Activated CD4-positive, alpha-beta T cell treated with anti-CD3 and anti-CD28 coated beads for 48 hours (primary cell): ENCODE measurements at regions not wholly inside any gene's neighbourhood (a gene's known extent, or its start where the extent isn't known, plus 50 kb on each side); places are given as distances from the start of the nearest gene placed in this dataset.
A peak's percentile ranks its signal among the peaks of the same experiment; 100 is the strongest.
"Not testable (repeated sequence)": the region's sequence is repeated elsewhere in the genome, so short reads cannot be mapped to it uniquely, and the experiment has no call there.

Experiments used
- DNase-seq: peaks from one replicate; pipeline ENCODE4 v3.0.0-alpha.2; 2020

DNA sequence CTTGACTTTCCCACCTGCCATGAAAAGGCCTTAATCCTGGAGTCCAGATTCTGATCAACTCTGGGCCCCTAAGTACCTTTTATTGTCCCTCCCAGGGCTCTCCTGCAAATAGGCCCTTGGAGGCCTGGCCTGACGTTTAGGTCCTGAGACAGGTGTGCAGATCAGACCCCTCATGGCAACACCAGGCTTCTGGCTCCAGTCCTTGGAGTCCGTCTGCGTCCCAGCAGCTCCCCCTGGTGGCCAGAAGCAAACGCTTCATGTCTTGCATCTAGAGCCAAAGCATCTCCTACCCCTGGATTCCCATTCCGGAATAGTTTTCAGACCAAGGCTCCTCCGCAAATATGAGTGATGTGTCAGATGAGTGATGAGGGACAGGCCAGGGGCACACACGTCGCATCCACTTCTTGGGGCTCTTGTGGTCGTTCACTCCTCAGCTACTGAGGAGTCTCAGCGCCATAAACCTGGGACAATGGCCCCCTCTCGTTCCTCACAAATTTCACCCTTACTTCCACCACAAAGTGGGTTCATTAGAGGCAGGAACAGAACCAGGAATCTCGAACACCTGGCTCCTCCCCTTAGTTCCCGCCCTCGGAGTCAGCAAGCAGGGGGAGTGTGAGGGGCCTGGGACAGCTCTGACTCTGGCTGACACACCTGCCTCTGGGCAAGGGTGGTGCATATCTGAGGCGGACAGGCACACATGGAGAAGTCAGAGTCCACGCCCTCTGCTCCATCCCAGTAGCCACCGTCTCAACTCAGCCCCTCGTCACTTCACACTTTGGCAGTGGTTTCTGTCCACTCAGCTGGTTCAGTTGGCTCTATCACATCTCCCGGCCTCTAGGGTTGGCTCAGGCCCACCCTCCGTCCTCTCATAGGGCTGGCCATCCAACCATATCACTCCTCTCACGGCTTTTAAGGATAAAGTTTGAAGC lies 77.9 kb upstream of the PWP1 start:
- peak; percentile 85 for DNase-seq

DNA sequence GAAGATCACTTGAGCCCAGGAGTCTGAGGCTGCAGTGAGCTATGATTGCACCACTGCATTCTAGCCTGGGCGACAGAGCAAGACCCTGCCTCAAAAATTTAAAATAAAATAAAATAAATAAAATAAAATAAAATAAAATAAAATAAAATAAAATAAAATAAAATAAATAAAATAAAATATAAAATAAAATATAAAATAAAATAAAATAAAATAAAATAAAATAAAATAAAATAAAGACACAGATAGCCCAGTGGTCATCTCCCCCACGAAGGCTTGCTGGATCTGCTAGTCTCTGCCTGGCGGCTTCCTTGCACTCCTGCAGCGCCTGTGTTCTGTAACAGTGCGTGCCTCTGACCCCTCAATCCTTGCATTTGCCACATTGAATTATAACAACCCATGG lies 76.8 kb upstream of the PWP1 start:
- DNase-seq, result not testable (repeated sequence)

DNA sequence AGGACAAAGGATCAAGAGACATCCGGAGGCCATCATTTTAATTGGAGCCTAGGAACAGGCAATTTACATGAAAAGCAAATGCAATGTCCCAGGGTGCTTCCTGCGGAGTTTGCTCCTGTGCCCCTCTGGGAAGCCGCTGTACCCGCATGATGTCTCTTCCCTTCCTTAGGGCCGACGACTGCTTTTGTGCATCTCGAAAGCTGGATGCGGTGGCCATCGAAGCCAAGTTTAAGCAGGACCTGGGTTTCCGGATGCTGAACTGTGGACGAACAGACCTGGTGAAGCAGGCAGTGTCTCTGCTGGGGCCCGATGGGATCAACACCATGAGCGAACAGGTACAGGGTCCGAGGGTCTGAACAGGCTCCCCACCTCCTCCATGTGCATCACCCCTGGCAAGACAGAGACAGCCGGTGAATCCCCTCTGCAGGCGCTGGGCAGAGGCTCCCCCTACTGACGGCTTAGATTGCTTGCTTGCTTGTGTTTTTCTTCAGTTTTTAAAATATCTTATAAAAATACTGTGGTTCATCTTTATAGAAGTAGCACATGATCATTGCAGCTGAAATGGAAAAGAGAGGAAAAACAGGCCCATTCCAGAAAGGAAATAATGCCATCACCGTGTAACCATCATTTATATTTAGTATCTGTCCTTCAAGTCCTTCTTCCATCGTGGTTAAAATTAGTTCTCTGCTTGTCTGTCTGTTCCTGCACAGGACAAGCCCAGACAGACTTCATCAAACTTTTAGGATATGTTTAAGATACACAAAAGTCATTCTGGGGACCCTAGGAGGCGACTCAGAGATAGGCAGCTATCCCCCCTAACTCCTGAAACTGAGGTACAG lies 75.4 kb upstream of the PWP1 start:
- peak; percentile 44 for DNase-seq

DNA sequence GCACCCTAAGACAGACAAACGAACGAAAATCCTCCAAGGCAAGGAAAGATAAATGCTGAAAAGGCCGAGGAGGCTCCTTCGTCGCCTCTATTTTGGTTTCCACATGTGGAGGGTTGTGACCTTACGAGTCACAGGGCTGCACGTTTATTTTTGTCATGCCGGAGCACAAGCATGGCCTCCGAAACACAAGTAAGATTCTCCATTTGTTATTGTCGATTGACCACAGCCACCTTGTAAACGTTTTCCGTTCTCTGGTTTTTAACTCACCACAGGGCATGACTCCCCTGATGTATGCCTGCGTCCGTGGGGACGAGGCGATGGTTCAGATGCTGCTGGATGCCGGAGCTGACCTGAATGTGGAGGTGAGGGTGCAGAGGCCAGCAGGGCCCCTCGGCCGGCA lies 73.1 kb upstream of the PWP1 start:
- no peak for DNase-seq

DNA sequence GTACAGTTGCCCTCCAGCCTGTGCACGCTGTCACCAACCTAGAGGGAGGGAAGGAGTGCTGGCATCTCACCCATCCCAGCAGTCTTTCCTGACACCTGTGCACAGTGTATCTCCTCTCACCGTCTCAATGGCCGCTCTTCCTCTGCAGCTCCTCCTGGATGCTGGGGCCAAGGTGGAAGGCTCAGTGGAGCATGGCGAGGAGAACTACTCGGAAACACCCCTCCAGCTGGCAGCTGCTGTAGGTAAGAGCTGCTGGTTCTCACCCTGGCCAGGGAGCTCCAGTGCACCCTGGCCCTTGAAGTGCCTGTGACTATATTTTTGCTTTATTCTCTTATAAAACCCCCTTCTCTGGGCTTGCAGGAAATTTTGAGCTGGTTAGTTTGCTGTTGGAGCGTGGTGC lies 68.7 kb upstream of the PWP1 start:
- DNase-seq, result no peak

DNA sequence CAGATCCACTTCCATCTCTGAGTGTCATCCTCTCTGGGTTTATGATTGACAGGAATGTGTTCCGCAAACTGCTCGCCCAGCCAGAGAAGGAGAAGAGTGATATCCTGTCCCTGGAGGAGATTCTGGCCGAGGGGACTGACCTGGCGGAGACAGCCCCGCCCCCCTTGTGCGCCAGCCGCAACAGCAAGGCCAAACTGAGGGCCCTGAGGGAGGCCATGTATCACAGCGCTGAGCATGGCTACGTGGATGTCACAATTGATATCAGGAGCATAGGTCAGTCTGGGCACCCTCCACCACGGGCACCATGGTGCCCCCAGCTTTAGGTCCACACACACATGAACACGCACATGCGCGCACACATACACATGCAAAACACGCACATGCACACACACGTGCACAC lies 67.5 kb upstream of the PWP1 start:
- DNase-seq, result no peak

DNA sequence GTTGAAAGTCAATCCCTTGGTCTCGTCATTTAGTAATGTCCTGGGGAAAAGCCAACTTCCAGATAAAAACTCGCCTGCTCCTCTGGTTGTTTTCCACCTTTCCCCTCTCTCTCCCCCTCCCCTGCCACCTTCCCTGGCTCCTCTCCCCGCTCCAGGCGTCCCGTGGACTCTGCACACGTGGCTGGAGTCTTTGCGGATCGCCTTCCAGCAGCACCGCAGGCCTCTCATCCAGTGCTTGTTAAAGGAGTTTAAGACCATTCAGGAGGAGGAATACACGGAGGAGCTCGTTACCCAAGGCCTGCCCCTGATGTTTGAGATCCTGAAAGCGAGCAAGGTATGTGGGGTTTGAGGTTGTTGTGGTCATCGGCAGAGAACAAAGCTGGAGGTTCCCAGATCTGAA lies 65.8 kb upstream of the PWP1 start:
- no peak for DNase-seq

DNA sequence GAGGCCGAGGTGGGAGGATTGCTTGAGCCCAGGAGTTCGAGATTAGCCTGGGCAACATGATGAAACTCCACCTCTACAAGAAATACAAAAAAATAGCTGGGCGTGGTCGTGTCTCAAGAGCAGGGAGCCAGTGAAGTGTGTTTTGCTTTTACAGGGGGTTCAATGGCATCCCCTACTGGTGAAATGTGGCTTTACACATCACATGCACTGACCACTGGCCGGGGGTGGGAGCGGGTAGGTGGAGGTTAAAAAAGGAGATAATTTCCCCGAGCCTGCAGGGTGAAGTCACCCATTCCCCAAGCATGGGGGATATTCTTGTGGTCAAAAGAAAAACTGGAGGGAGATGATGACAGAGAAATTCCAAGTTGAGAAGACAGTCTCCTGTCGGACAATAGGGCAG lies 63.6 kb upstream of the PWP1 start:
- no peak for DNase-seq

DNA sequence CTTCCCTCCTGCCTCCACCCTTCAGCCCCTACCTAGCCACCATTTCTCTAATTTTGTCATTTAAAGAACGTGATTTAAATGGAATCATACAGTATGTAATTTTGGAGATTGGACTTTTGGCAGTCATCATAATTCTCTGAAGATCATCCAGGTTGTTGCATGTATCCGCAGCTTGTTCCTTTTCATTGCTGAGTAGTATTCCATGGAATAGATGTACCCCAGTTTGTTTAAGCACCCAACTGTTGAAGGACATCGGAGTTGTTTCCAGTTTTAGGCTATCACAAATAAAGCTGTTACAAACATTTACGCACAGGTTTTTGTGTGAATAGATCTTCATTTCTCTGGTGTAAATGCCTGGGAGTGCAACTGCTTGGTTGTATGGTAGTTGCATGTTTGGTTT lies 61.1 kb upstream of the PWP1 start:
- no peak for DNase-seq

DNA sequence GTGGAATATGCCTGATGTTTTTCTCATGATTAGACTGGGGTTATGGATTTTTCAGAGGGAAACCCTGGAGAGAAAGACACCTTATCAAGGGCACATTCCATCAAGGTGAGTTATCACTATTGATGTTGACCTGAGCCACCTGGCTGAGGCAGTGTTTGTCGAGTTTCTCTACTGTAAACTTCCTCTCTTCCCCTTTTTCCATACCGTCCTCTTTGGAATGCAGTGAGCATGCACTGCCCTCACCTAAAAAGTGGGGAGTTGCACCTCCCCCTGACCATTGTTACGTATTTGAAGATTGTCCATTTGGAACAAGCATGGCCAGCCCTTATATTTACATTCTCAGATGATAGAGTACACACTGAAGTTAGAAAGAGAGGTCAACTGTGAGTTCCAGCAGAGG lies 53.9 kb upstream of the PWP1 start:
- DNase-seq, result no peak

DNA sequence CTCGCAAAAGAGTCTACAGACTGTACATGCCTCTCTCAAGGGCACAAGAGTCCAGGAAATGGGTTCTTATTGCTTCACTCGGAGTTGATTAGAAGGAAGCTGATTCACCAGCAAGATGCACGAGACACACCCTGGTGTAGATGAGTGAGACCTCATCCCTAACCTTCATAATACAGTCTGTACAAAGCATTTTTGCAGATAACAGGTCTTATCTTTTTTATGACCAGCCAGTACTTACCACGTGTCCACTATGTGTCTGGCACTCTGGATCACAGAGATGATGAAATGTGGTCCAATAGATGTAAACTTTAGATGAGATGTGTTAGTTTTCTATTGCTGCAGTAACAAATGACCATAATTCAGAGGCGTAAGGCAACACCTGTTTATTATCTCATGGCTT lies 53.4 kb upstream of the PWP1 start:
- no peak for DNase-seq

DNA sequence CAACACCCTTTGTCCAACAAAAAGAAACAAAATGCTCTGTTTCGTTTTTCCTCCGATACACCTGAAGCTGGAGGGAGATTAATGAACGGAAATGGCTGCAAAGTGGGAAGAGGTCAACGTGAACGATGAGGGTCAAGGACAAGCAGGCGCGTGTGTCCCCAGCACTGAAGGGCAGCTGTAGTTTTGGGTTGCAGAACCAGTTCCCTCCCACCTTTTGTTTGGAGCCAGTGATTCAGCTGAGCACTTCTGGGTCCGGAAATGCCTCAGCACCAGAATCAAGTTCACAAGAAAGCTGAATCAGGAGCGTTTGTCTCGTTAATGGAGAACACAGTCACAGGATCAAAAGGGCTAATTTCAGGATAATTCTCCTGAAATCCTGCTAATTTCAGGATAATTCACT lies 51.1 kb upstream of the PWP1 start:
- DNase-seq, result no peak

DNA sequence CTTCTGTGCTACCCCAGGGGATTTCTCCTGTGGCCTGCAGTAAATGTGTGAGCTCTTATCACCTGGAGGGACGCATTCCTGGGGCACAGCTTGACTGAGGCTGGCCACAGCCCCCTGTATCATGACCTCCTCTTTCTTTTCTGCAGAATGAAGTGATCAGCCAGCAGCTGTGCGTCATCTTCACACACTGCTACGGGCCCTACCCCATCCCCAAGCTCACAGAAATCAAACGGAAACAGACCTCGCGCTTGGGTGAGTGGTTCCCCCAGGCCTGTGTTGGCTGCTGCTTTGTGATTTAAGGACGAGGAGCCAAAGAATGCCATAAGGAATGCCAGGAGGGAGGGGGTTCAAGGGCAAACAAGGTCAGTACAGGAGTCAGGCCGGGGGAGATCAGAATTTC lies 50.5 kb upstream of the PWP1 start:
- DNase-seq, result no peak
